HepG2 (cell line): ENCODE measurements at regions not wholly inside any gene's neighbourhood (a gene's known extent, or its start where the extent isn't known, plus 50 kb on each side); places are given as distances from the start of the nearest gene placed in this dataset.

Experiments
- BATF2 ChIP-seq: sonication (generic); formaldehyde crosslinking; IDR thresholded peaks from 2 replicates; pipeline ENCODE4 v1.8.0; 2022; ENCODE audit warnings: mild to moderate bottlenecking, missing genetic modification reagents, moderate library complexity
- DNMT1 ChIP-seq: sonication (generic); formaldehyde crosslinking; IDR thresholded peaks from 2 replicates; pipeline ENCODE4 v1.5.1; 2020; ENCODE audit warnings: mild to moderate bottlenecking, missing genetic modification reagents
- JUND ChIP-seq: sonication (generic); formaldehyde crosslinking; IDR thresholded peaks from 2 replicates; pipeline ENCODE4 v1.8.0; 2022; ENCODE audit warnings: mild to moderate bottlenecking, missing genetic modification reagents
- MATR3 ChIP-seq: sonication (generic); formaldehyde crosslinking; IDR thresholded peaks from 2 replicates; pipeline ENCODE4 v1.4.0; 2020; ENCODE audit warnings: missing genetic modification reagents
- RNF2 ChIP-seq: fragments of 450-650 bp; conservative IDR thresholded peaks from 2 replicates; pipeline ENCODE4 v1.6.1; 2016; ENCODE audit warnings: low read depth
- ZBTB40 ChIP-seq, 2 experiments: fragments of 450-650 bp in 1 of 2; sonication (generic) in 1 of 2; formaldehyde crosslinking in 1 of 2; IDR thresholded peaks; 2 replicates each; pipeline versions ENCODE4 v1.6.1 to v1.8.0; 2016 to 2022; ENCODE audit warnings: antibody characterized with exemption in 1 of 2, mild to moderate bottlenecking in 1 of 2, missing genetic modification reagents in 1 of 2
- ZNF512B ChIP-seq: sonication (generic); formaldehyde crosslinking; IDR thresholded peaks from 2 replicates; pipeline ENCODE4 v1.5.1; 2020; ENCODE audit warnings: missing genetic modification reagents, mild to moderate bottlenecking, borderline replicate concordance

GRCh38 chr2:81894451-81894990 lies 1590.0 kb upstream of the LRRTM1 start (continued):
- no peak for TF ChIP-seq ZNF512B (CRISPR knock-in tag)
- no peak for TF ChIP-seq RNF2
- TF ChIP-seq MATR3 (CRISPR knock-in tag): no peak
- no peak for TF ChIP-seq DNMT1 (CRISPR knock-in tag)
- TF ChIP-seq BATF2 (CRISPR knock-in tag): no peak
- no peak for TF ChIP-seq JUND (CRISPR knock-in tag)
- TF ChIP-seq ZBTB40 (IDR thresholded peaks at IDR 0.05): no peak
- TF ChIP-seq ZBTB40 (CRISPR knock-in tag; IDR thresholded peaks at IDR 0.05): no peak
